T-cell (primary cell): ENCODE measurements at regions not wholly inside any gene's neighbourhood (a gene's known extent, or its start where the extent isn't known, plus 50 kb on each side); places are given as distances from the start of the nearest gene placed in this dataset.
"Not testable (repeated sequence)": the region's sequence is repeated elsewhere in the genome, so short reads cannot be mapped to it uniquely, and the experiment has no call there.

Source experiments
- ATAC-seq, 4 experiments: fragments of 200-7000 bp in 3 of 4; fragments of 150-1000 bp in 1 of 4; cut with Tn5 transposase; replicated peaks in 1 of 4; 1 replicate in 3 of 4; 2 replicates in 1 of 4; pipeline ENCODE4 v1.10.0; 2021; ENCODE audit warnings: moderate library complexity in 3 of 4, mild to moderate bottlenecking in 2 of 4, moderate number of reproducible peaks in 1 of 4
- CTCF ChIA-PET, 2 donors: fragments of 300-600 bp; sonication (Branson Sonifier 250); formaldehyde crosslinking; loops; one replicate each; lab custom pipeline; 2022; ENCODE audit warnings: antibody characterized with exemption in 2 of 2; lab: Charles Lee
- POLR2A ChIA-PET, 2 donors: fragments of 300-600 bp; sonication (Branson Sonifier 250); formaldehyde crosslinking; loops; one replicate each; lab custom pipeline; 2022; ENCODE audit warnings: antibody characterized with exemption in 2 of 2; lab: Charles Lee
- DNase-seq, 35 experiments: peaks; one replicate each; pipeline versions ENCODE4 v3.0.0 to v3.0.0-alpha.2; 2013 to 2023
- H3K27ac ChIP-seq: one replicate; pipeline ENCODE4 v1.5.1; 2013; ENCODE audit warnings: low read length
- H3K27me3 ChIP-seq, 2 experiments: replicated peaks in 1 of 2; 1 replicate in 1 of 2; 2 replicates in 1 of 2; pipeline versions ENCODE4 v1.6.1 to v1.7.0; 2013; ENCODE audit warnings: low read length in 1 of 2, mixed read lengths in 1 of 2; ENCODE audit not compliant: control insufficient read depth in 2 of 2, insufficient read depth in 2 of 2; ENCODE audit errors: extremely low read depth in 1 of 2
- H3K36me3 ChIP-seq, 2 donors: 1 replicate in 1 of 2; 2 replicates in 1 of 2; pipeline versions ENCODE4 v1.6.1 to v1.7.0; 2013; ENCODE audit warnings: low read length in 1 of 2; ENCODE audit not compliant: control insufficient read depth in 2 of 2, insufficient read depth in 1 of 2; ENCODE audit errors: extremely low read depth in 1 of 2
- H3K4me1 ChIP-seq, 2 experiments: 1 replicate in 1 of 2; 2 replicates in 1 of 2; pipeline versions ENCODE4 v1.6.1 to v1.7.0; 2013; ENCODE audit warnings: low read length in 2 of 2, mixed read lengths in 1 of 2; ENCODE audit not compliant: insufficient read depth in 2 of 2, control insufficient read depth in 1 of 2; ENCODE audit errors: extremely low read depth in 1 of 2
- H3K4me3 ChIP-seq, 2 donors: 1 replicate in 1 of 2; 2 replicates in 1 of 2; pipeline versions ENCODE4 v1.5.1 to v1.7.0; 2013; ENCODE audit warnings: mild to moderate bottlenecking in 2 of 2, low read length in 1 of 2, moderate library complexity in 1 of 2; ENCODE audit not compliant: control insufficient read depth in 1 of 2; ENCODE audit errors: extremely low read depth in 1 of 2
- H3K9me3 ChIP-seq: 2 replicates; pipeline ENCODE4 v1.7.0; 2013
- H3K27ac Mint-ChIP-seq, 2 donors: one replicate each; pipeline ENCODE4 v1.8.0; 2020 to 2021; ENCODE audit warnings: mild to moderate bottlenecking in 2 of 2, mixed read lengths in 2 of 2
- H3K27me3 Mint-ChIP-seq, 2 donors: one replicate each; pipeline ENCODE4 v1.8.0; 2021 to 2022; ENCODE audit warnings: mixed read lengths in 2 of 2
- H3K36me3 Mint-ChIP-seq: one replicate; pipeline ENCODE4 v1.8.0; 2021; ENCODE audit warnings: mixed read lengths
- H3K4me1 Mint-ChIP-seq, 3 donors: one replicate each; pipeline ENCODE4 v1.8.0; 2020 to 2022; ENCODE audit warnings: mixed read lengths in 3 of 3, mild to moderate bottlenecking in 1 of 3
- H3K4me3 Mint-ChIP-seq, 3 donors: one replicate each; pipeline ENCODE4 v1.8.0; 2020 to 2022; ENCODE audit warnings: mild to moderate bottlenecking in 3 of 3, mixed read lengths in 3 of 3, moderate library complexity in 3 of 3
- H3K9me3 Mint-ChIP-seq, 3 donors: one replicate each; pipeline ENCODE4 v1.8.0; 2020 to 2022; ENCODE audit warnings: mixed read lengths in 3 of 3
- WGBS: methylation state at CpG from one replicate; pipeline ENCODE4 v1.1.5; 2013; ENCODE audit warnings: missing lambda C conversion rate; ENCODE audit not compliant: insufficient coverage; 5-methylcytosine and 5-hydroxymethylcytosine counted together

GRCh38 chr15:22519213-22519612 lies 60.5 kb downstream of the GOLGA6L22 start:
- H3K27me3 ChIP-seq, H3K9me3 Mint-ChIP-seq, POLR2A ChIA-PET, H3K4me3 Mint-ChIP-seq, H3K36me3 ChIP-seq, H3K27me3 Mint-ChIP-seq, ATAC-seq, H3K4me1 Mint-ChIP-seq, H3K4me3 ChIP-seq, DNase-seq, H3K36me3 Mint-ChIP-seq, H3K27ac ChIP-seq, H3K9me3 ChIP-seq, H3K27ac Mint-ChIP-seq, CTCF ChIA-PET, H3K4me1 ChIP-seq: not testable (repeated sequence)
- WGBS, result no CpG with 5 or more reads among the region's 4 CpGs

- H3K36me3 Mint-ChIP-seq, POLR2A ChIA-PET, H3K9me3 Mint-ChIP-seq, CTCF ChIA-PET, H3K27ac Mint-ChIP-seq, H3K27me3 Mint-ChIP-seq, H3K27ac ChIP-seq, H3K27me3 ChIP-seq, H3K4me3 ChIP-seq, H3K4me1 Mint-ChIP-seq, H3K36me3 ChIP-seq, DNase-seq, H3K4me3 Mint-ChIP-seq, H3K9me3 ChIP-seq, H3K4me1 ChIP-seq, ATAC-seq: not testable (repeated sequence)
- WGBS, result no CpG with 5 or more reads among the region's 2 CpGs
Observed at GRCh38 chr15:22526537-22526936, 67.8 kb downstream of the GOLGA6L22 start.

GRCh38 chr15:22527016-22527415 lies 68.3 kb downstream of the GOLGA6L22 start:
- H3K4me3 ChIP-seq, H3K9me3 Mint-ChIP-seq, H3K27ac ChIP-seq, DNase-seq, H3K4me1 ChIP-seq, H3K36me3 ChIP-seq, H3K27me3 Mint-ChIP-seq, ATAC-seq, H3K36me3 Mint-ChIP-seq, H3K27ac Mint-ChIP-seq, H3K9me3 ChIP-seq, H3K4me1 Mint-ChIP-seq, H3K27me3 ChIP-seq, CTCF ChIA-PET, H3K4me3 Mint-ChIP-seq, POLR2A ChIA-PET: not testable (repeated sequence)
- no CpG with 5 or more reads among the region's 4 CpGs for WGBS

GRCh38 chr15:22529200-22529599 lies 70.5 kb downstream of the GOLGA6L22 start:
- H3K9me3 ChIP-seq, CTCF ChIA-PET, ATAC-seq, H3K4me1 Mint-ChIP-seq, DNase-seq, POLR2A ChIA-PET, H3K4me1 ChIP-seq, H3K4me3 ChIP-seq, H3K27ac Mint-ChIP-seq, H3K36me3 Mint-ChIP-seq, H3K27me3 ChIP-seq, H3K27me3 Mint-ChIP-seq, H3K27ac ChIP-seq, H3K36me3 ChIP-seq, H3K9me3 Mint-ChIP-seq, H3K4me3 Mint-ChIP-seq: not testable (repeated sequence)
- WGBS, result no CpG with 5 or more reads among the region's 6 CpGs

- H3K36me3 ChIP-seq, POLR2A ChIA-PET, H3K27ac ChIP-seq, H3K9me3 ChIP-seq, H3K4me1 ChIP-seq, H3K27me3 Mint-ChIP-seq, H3K4me1 Mint-ChIP-seq, H3K27ac Mint-ChIP-seq, ATAC-seq, H3K36me3 Mint-ChIP-seq, H3K4me3 Mint-ChIP-seq, CTCF ChIA-PET, H3K9me3 Mint-ChIP-seq, DNase-seq, H3K4me3 ChIP-seq, H3K27me3 ChIP-seq: not testable (repeated sequence)
- WGBS, result no CpG with 5 or more reads among the region's 13 CpGs
Observed at GRCh38 chr15:22559701-22560100, 101.0 kb downstream of the GOLGA6L22 start.

GRCh38 chr15:22561716-22562115 lies 103.0 kb downstream of the GOLGA6L22 start:
- POLR2A ChIA-PET, H3K27ac Mint-ChIP-seq, DNase-seq, H3K4me1 ChIP-seq, H3K9me3 Mint-ChIP-seq, H3K27me3 Mint-ChIP-seq, CTCF ChIA-PET, H3K4me3 Mint-ChIP-seq, H3K27me3 ChIP-seq, H3K9me3 ChIP-seq, ATAC-seq, H3K36me3 Mint-ChIP-seq, H3K36me3 ChIP-seq, H3K27ac ChIP-seq, H3K4me1 Mint-ChIP-seq, H3K4me3 ChIP-seq: not testable (repeated sequence)
- WGBS, result no CpG with 5 or more reads among the region's 10 CpGs

- WGBS, result no CpG with 5 or more reads among the region's 7 CpGs
- H3K9me3 Mint-ChIP-seq, CTCF ChIA-PET, H3K27ac Mint-ChIP-seq, ATAC-seq, H3K27me3 ChIP-seq, H3K36me3 ChIP-seq, POLR2A ChIA-PET, H3K4me1 Mint-ChIP-seq, H3K36me3 Mint-ChIP-seq, DNase-seq, H3K9me3 ChIP-seq, H3K4me1 ChIP-seq, H3K27me3 Mint-ChIP-seq, H3K4me3 Mint-ChIP-seq, H3K4me3 ChIP-seq, H3K27ac ChIP-seq: not testable (repeated sequence)
Observed at GRCh38 chr15:22566510-22566909, 107.8 kb downstream of the GOLGA6L22 start.
